ENCODE measurements at regions not wholly inside any gene's neighbourhood (a gene's known extent, or its start where the extent isn't known, plus 50 kb on each side); places are given as distances from the start of the nearest gene placed in this dataset.

- TF ChIP-seq POLR2AphosphoS5 (IDR thresholded peaks at IDR 0.05; ENCODE audit: low read depth, low read length) (no peak), POLR2A (IDR thresholded peaks at IDR 0.05; ENCODE audit: low read depth, low read length) (no peak), TAF1 (IDR thresholded peaks at IDR 0.05; ENCODE audit: low read depth, low read length) (no peak)
These were observed 52.2 kb upstream of the CD163 start for GRCh38 chr12:7555752-7556151.

All from GM12891 (cell line).